Parathyroid adenoma (tissue), 2 donors: ENCODE measurements at regions not wholly inside any gene's neighbourhood (a gene's known extent, or its start where the extent isn't known, plus 50 kb on each side); places are given as distances from the start of the nearest gene placed in this dataset.
"Not testable (repeated sequence)": the region's sequence is repeated elsewhere in the genome, so short reads cannot be mapped to it uniquely, and the experiment has no call there.

Experiments
- H2AFZ ChIP-seq: fragments of 300-600 bp; sonication (generic); one replicate; pipeline ENCODE4 v1.7.0; 2017; ENCODE audit warnings: antibody characterized with exemption, mild to moderate bottlenecking
- H3K27ac ChIP-seq: fragments of 300-600 bp; sonication (generic); one replicate; pipeline ENCODE4 v1.7.0; 2017
- H3K27me3 ChIP-seq: fragments of 300-600 bp; sonication (generic); one replicate; pipeline ENCODE4 v1.7.0; 2017; ENCODE audit warnings: low read length; ENCODE audit not compliant: control insufficient read depth, insufficient read depth
- H3K36me3 ChIP-seq: fragments of 300-600 bp; sonication (generic); one replicate; pipeline ENCODE4 v1.7.0; 2017; ENCODE audit warnings: low read length; ENCODE audit not compliant: control insufficient read depth, insufficient read depth
- H3K4me1 ChIP-seq: fragments of 300-600 bp; sonication (generic); one replicate; pipeline ENCODE4 v1.7.0; 2017; ENCODE audit warnings: control low read depth
- H3K4me2 ChIP-seq: fragments of 300-600 bp; sonication (generic); one replicate; pipeline ENCODE4 v1.7.0; 2017; ENCODE audit warnings: low read length
- H3K4me3 ChIP-seq: fragments of 300-600 bp; sonication (generic); one replicate; pipeline ENCODE4 v1.7.0; 2017; ENCODE audit warnings: low read depth, low read length
- H3K79me2 ChIP-seq: fragments of 300-600 bp; sonication (generic); one replicate; pipeline ENCODE4 v1.7.0; 2017; ENCODE audit warnings: control low read depth
- H3K9ac ChIP-seq: fragments of 300-600 bp; sonication (generic); one replicate; pipeline ENCODE4 v1.7.0; 2017; ENCODE audit warnings: mild to moderate bottlenecking
- H3K9me3 ChIP-seq: fragments of 300-600 bp; sonication (generic); one replicate; pipeline ENCODE4 v1.7.0; 2017; ENCODE audit warnings: low read length; ENCODE audit not compliant: control insufficient read depth
- TF ChIP-seq, protein P1 (sequence below): fragments of 300-600 bp; sonication (generic); IDR thresholded peaks from one replicate; pipeline ENCODE4 v1.7.0; 2017; ENCODE audit warnings: antibody characterized with exemption, mild to moderate bottlenecking
- donor health status: primary hyperparathyroidism.

DNA sequence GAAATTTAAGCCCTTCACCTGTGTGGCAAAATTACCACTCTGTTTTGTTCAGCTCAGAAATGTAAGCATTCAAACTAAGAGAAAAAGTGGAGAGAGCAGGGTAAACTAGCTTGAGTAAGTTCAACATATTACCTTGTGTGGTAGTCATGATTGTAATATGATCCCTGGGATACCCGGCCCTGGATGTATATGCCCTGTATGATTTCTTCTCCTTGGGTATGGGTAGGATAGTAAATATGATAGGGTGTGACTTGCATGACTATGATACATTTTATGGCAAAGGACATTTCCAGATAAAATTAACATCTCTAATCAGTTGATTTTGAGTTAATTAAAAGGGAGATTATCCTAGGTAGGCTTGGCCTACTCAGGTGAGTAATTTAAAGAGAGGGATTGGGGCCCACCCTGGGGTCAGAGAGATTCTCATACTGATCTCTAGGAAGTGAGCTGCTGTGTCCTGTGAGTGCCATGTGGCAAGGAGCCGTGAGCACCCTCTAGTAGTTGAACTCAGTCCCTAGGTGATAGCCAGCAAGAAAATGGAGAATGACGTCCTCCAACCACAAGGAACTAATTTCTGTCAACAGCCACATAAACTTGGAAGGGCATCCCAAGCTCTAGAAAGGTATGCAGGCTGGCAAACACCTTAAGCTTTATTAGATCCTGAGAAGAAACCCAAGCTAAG, 62.2 kb upstream of the ANXA1 start:
- Histone ChIP-seq H2AFZ (no peak overlapping the region), H3K9me3 (no peaks in the 10 kb centered on the region), H3K27ac (no peak overlapping the region), H3K9ac (no peak overlapping the region), H3K4me3 (no peak overlapping the region), H3K79me2 (no peaks in the 10 kb centered on the region), H3K4me2 (no peak overlapping the region), H3K27me3 (no peaks in the 10 kb centered on the region), H3K4me1 (no peaks in the 10 kb centered on the region), H3K36me3 (no peaks in the 10 kb centered on the region)
- TF ChIP-seq, protein P1, sequence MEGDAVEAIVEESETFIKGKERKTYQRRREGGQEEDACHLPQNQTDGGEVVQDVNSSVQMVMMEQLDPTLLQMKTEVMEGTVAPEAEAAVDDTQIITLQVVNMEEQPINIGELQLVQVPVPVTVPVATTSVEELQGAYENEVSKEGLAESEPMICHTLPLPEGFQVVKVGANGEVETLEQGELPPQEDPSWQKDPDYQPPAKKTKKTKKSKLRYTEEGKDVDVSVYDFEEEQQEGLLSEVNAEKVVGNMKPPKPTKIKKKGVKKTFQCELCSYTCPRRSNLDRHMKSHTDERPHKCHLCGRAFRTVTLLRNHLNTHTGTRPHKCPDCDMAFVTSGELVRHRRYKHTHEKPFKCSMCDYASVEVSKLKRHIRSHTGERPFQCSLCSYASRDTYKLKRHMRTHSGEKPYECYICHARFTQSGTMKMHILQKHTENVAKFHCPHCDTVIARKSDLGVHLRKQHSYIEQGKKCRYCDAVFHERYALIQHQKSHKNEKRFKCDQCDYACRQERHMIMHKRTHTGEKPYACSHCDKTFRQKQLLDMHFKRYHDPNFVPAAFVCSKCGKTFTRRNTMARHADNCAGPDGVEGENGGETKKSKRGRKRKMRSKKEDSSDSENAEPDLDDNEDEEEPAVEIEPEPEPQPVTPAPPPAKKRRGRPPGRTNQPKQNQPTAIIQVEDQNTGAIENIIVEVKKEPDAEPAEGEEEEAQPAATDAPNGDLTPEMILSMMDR: no peak

DNA sequence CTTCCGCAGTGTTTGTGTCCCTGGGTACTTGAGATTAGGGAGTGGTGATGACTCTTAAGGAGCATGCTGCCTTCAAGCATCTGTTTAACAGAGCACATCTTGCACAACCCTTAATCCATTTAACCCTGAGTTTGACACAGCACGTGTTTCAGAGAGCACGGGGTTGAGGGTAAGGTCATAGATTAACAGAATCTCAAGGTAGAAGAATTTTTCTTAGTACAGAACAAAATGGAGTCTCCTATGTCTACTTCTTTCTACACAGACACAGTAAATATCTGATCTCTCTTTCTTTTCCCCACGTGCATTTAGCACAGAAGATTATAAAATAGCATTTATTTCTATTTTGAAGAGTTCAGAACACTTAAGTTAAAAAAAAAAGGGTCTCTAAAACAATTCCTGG, 63.8 kb upstream of the ANXA1 start:
- H3K36me3 ChIP-seq, H3K4me2 ChIP-seq, H3K27ac ChIP-seq, H3K9ac ChIP-seq, H3K27me3 ChIP-seq, H3K4me1 ChIP-seq, H2AFZ ChIP-seq, H3K79me2 ChIP-seq, H3K4me3 ChIP-seq, H3K9me3 ChIP-seq: not testable (repeated sequence)

DNA sequence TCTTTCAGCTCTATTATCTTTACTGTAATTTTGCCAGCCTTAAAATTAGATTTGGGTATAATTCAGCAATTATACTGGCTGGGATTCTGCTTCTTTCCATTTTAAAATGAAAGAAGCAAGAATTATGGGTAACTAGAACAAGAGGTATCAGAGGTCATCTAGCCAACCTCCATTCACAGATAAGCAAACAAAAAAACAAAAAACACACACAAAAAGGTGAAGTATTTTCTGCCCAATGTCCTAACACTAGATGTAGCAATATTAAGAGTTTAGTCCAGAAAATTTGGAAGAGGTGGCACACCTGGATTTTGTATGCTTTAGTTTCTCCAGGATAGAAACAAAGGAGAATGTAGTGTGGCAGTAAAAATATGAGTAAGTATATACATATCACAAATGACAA, 68.1 kb upstream of the ANXA1 start:
- Histone ChIP-seq H3K9me3 (no peaks in the 10 kb centered on the region), H3K4me1 (no peaks in the 10 kb centered on the region), H3K27ac (no peak overlapping the region), H3K79me2 (no peaks in the 10 kb centered on the region), H3K36me3 (no peaks in the 10 kb centered on the region), H3K4me2 (no peak overlapping the region), H3K9ac (no peak overlapping the region), H3K27me3 (no peaks in the 10 kb centered on the region), H2AFZ (no peak overlapping the region), H3K4me3 (no peak overlapping the region)
- TF ChIP-seq, protein P1: no peak

DNA sequence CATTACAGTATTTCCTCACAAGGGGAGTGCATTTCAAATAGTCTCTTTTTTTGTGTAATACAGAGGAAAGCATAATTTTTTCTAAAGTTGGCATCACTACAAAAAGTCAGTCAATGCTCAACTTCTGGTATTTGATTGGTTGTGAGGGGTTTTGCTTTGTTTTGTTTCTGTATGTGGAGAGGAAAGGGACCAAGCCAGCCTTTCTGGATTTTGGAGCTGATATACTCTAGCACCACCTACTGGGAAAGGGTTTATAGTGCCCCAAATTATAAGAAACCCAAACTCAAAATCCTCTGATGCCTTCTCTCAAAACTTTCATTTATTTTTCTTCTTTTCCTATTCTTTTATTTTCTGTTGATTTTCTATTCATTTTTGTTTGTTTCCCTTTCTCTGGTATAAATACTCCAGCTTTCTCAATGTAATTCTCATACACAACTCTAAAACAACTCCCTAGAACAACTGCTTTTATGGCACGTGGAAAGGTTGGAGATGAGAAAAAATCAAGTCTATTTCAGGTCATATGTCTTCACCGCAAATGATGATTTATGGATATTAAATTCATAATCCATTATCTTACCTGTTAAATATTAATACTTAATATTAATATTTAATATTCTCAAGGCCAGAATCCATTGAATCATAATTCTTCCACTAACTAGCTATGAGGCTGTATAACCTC, 69.5 kb upstream of the ANXA1 start:
- TF ChIP-seq, protein P1: peak; percentile 22
- Histone ChIP-seq H3K27ac (no peak overlapping the region), H3K79me2 (no peaks in the 10 kb centered on the region)

DNA sequence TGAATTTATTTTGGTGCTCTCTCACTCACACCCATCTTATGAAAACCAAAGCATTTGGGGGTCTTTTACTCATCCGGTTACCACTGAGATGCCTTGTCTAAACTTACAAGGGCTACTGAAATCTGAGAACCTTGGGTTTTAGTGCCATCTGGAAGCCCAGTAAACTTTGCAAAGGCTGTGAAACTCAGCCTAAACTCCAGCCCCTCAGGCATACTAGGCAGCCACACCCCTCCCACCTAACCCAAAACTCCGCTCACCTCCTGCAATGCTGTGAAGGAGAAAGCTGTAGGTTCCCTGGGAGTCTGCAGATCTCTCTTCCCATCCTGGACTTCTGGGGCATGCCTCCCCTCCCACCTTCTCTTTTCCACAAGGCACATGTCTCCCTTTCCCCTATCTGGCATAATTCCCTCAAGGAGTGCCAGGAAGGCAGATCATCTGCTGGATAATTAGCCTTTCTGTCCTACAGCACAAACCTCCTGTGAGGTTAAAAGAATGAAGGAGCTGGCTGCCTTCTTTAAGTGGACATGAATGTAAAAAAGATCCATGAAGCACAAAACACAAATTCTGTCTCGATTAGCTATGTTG, 71.5 kb upstream of the ANXA1 start:
- no peaks in the 10 kb centered on the region for H3K27me3 ChIP-seq
- TF ChIP-seq, protein P1: no peak
- H3K9me3 ChIP-seq: no peaks in the 10 kb centered on the region
- no peak overlapping the region for H3K4me3 ChIP-seq
- no peak overlapping the region for H3K9ac ChIP-seq
- H3K27ac ChIP-seq: no peak overlapping the region
- no peaks in the 10 kb centered on the region for H3K79me2 ChIP-seq
- no peaks in the 10 kb centered on the region for H3K4me1 ChIP-seq
- no peak overlapping the region for H2AFZ ChIP-seq
- H3K4me2 ChIP-seq: no peak overlapping the region
- H3K36me3 ChIP-seq: no peaks in the 10 kb centered on the region

More for the DNA sequence above, 69.5 kb upstream of the ANXA1 start:
- no peak overlapping the region for H3K9ac ChIP-seq
- H3K4me2 ChIP-seq: no peak overlapping the region
- no peaks in the 10 kb centered on the region for H3K4me1 ChIP-seq
- H3K4me3 ChIP-seq: no peak overlapping the region
- H3K9me3 ChIP-seq: no peaks in the 10 kb centered on the region
- H3K27me3 ChIP-seq: no peaks in the 10 kb centered on the region
- no peak overlapping the region for H2AFZ ChIP-seq
- H3K36me3 ChIP-seq: no peaks in the 10 kb centered on the region
